GM12878 (cell line): ENCODE measurements at regions not wholly inside any gene's neighbourhood (a gene's known extent, or its start where the extent isn't known, plus 50 kb on each side); places are given as distances from the start of the nearest gene placed in this dataset.

Experiments used
- ATAC-seq: fragments of 200-7000 bp; cut with Tn5 transposase; 3 replicates; pipeline ENCODE4 v1.9.1; 2020; ENCODE audit warnings: mild to moderate bottlenecking, moderate library complexity
- BruUV-seq: library from RNA; stranded (reverse); fragments of 400-500 nt; replicated peaks from 2 replicates; lab custom pipeline; 2021; lab: Mats Ljungman, UMichigan
- CTCF ChIA-PET: fragments of 300-600 bp; sonication (Branson Sonifier 250); formaldehyde crosslinking; extraction: SDS; loops from one replicate; lab custom pipeline; 2021; ENCODE audit warnings: inconsistent platforms; lab: Yijun Ruan, JAX
- POLR2A ChIA-PET: fragments of 350-600 bp; formaldehyde crosslinking; extraction: SDS; loops from one replicate; lab custom pipeline; 2021; ENCODE audit warnings: inconsistent platforms; lab: Charles Lee
- RAD21 ChIA-PET: fragments of 300-600 bp; sonication (Branson Sonifier 250); formaldehyde crosslinking; loops from one replicate; lab custom pipeline; 2023; ENCODE audit warnings: antibody characterized with exemption; ENCODE audit not compliant: unreplicated experiment; lab: Charles Lee
- SMC1A ChIA-PET: fragments of 300-600 bp; sonication (Branson Sonifier 250); formaldehyde crosslinking; loops from one replicate; lab custom pipeline; 2023; ENCODE audit not compliant: unreplicated experiment, uncharacterized antibody; lab: Charles Lee
- DNase-seq: peaks from one replicate; pipeline ENCODE4 v3.0.0-alpha.2; 2011; ENCODE audit warnings: low read depth, low spot score
- FAIRE-seq: peaks from 3 replicates; lab custom pipeline; 2011; peaks lifted over from hg19 to GRCh38; lab: Jason Lieb, UNC
- H2AFZ ChIP-seq: 2 replicates; pipeline ENCODE4 v1.6.0; 2011; ENCODE audit warnings: low read depth, low read length, control low read depth; ENCODE audit not compliant: control insufficient read depth
- H3K27ac ChIP-seq: 2 replicates; pipeline ENCODE4 v1.5.1; 2011; ENCODE audit warnings: control low read depth; ENCODE audit not compliant: control insufficient read depth, insufficient read depth
- H3K27me3 ChIP-seq, 2 experiments: replicated peaks in 1 of 2; 2 replicates each; pipeline versions ENCODE4 v1.6.0 to v1.6.1; 2011; ENCODE audit warnings: low read length in 1 of 2; ENCODE audit not compliant: control insufficient read depth in 2 of 2, insufficient read depth in 2 of 2
- H3K36me3 ChIP-seq, 2 experiments: 2 replicates each; pipeline ENCODE4 v1.5.1; 2011; ENCODE audit warnings: low read length in 1 of 2; ENCODE audit not compliant: control insufficient read depth in 2 of 2, insufficient read depth in 2 of 2
- H3K4me1 ChIP-seq: 2 replicates; pipeline ENCODE4 v1.6.1; 2011; ENCODE audit warnings: mild to moderate bottlenecking, low read length, moderate library complexity, mixed read lengths; ENCODE audit not compliant: control insufficient read depth, insufficient read depth
- H3K4me2 ChIP-seq: 2 replicates; pipeline ENCODE4 v1.6.0; 2011; ENCODE audit warnings: control low read depth; ENCODE audit not compliant: control insufficient read depth, insufficient read depth
- H3K4me3 ChIP-seq: fragments of 200-600 bp; sonication (generic); 2 replicates; pipeline ENCODE4 v1.5.1; 2016
- H3K79me2 ChIP-seq: 2 replicates; pipeline ENCODE4 v1.6.0; 2011; ENCODE audit warnings: low read length; ENCODE audit not compliant: control insufficient read depth, insufficient read depth
- H3K9ac ChIP-seq: 2 replicates; pipeline ENCODE4 v1.8.0; 2011; ENCODE audit warnings: low read length, control low read depth, mixed read lengths; ENCODE audit not compliant: control insufficient read depth, insufficient read depth
- H3K9me3 ChIP-seq: replicated peaks from 3 replicates; pipeline ENCODE4 v1.5.1; 2011; ENCODE audit warnings: mild to moderate bottlenecking, low read length; ENCODE audit not compliant: control insufficient read depth, insufficient read depth
- H4K20me1 ChIP-seq: 2 replicates; pipeline ENCODE4 v1.6.0; 2011; ENCODE audit not compliant: control insufficient read depth, insufficient read depth
- POLR2A ChIP-seq: IDR thresholded peaks from 2 replicates; pipeline ENCODE4 v1.6.1; 2011; ENCODE audit warnings: low read depth, mild to moderate bottlenecking, low read length
- RAD21 ChIP-seq: IDR thresholded peaks from 2 replicates; pipeline ENCODE4 v1.6.1; 2011; ENCODE audit warnings: mild to moderate bottlenecking, low read depth, low read length, moderate library complexity; ENCODE audit not compliant: insufficient read depth
- SMC3 ChIP-seq: IDR thresholded peaks from 2 replicates; pipeline ENCODE4 v1.6.1; 2011; ENCODE audit warnings: low read length, improper control_type of control experiment, borderline replicate concordance
- WGBS: methylation state at CpG from one replicate; pipeline ENCODE4 v1.1.6; 2016; ENCODE audit warnings: low lambda C conversion rate; ENCODE audit not compliant: insufficient replicate concordance, insufficient coverage; ENCODE audit errors: missing lambda C conversion rate; 5-methylcytosine and 5-hydroxymethylcytosine counted together
- in situ Hi-C: fragments of 300-500 bp; cut with MboI; formaldehyde crosslinking; loops from 9 replicates; pipeline ENCODE4 v1.14.3; 2018; ENCODE audit warnings: mixed read lengths
- intact Hi-C: fragments of 100-400 bp; cut with micrococcal nuclease; formaldehyde crosslinking; loops from one replicate; pipeline ENCODE4 v1.14.2; 2022; ENCODE audit not compliant: unreplicated experiment
- TF ChIP-seq, protein P1 (sequence below): fragments of 150-350 bp; IDR thresholded peaks from 2 replicates; pipeline ENCODE4 v1.6.1; 2014; ENCODE audit warnings: mild to moderate bottlenecking, low read depth, low read length
- TF ChIP-seq, protein P2 (sequence below), 3 experiments: IDR thresholded peaks in 2 of 3; conservative IDR thresholded peaks in 1 of 3; 2 replicates each; pipeline ENCODE4 v1.5.1; 2011; ENCODE audit warnings: low read depth in 3 of 3, low read length in 3 of 3, mild to moderate bottlenecking in 3 of 3, control low read depth in 2 of 3, moderate library complexity in 2 of 3, inconsistent platforms in 1 of 3, mixed read lengths in 1 of 3; ENCODE audit not compliant: control insufficient read depth in 2 of 3, insufficient read depth in 1 of 3; ENCODE audit errors: extremely low read depth in 1 of 3

DNA sequence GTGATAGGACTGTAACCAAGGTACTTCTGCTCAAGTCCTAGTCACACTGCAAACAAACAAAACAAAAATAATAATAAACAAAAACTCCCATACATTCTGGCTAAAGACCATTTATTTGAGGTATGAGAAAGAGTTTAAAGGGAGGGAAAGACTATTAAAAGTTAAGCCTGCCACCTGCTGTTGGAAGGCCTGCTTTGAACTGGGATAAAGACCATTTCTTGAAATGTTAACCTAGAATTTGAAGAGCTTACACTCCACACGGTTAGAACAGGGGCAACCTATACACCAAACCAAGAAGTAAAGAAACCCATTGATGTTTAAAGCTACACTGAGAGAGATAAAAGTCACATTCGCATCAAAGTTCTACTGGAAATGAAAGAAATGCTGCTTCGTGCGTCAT, 548.7 kb upstream of the DIPK2B start:
- FAIRE-seq (no peak), ATAC-seq (0 out of 3 replicates have a peak, but pooled peaks have one; percentile 19), DNase-seq (no peak)
- H3K4me2 ChIP-seq: no peak overlapping the region
- no peaks in the 10 kb centered on the region for H3K79me2 ChIP-seq
- peak; percentile 36; the same call in 1 of the 2 replicates for TF ChIP-seq RAD21
- TF ChIP-seq SMC3: peak; percentile 49; the same call in 1 of the 2 replicates
- TF ChIP-seq, protein P1, sequence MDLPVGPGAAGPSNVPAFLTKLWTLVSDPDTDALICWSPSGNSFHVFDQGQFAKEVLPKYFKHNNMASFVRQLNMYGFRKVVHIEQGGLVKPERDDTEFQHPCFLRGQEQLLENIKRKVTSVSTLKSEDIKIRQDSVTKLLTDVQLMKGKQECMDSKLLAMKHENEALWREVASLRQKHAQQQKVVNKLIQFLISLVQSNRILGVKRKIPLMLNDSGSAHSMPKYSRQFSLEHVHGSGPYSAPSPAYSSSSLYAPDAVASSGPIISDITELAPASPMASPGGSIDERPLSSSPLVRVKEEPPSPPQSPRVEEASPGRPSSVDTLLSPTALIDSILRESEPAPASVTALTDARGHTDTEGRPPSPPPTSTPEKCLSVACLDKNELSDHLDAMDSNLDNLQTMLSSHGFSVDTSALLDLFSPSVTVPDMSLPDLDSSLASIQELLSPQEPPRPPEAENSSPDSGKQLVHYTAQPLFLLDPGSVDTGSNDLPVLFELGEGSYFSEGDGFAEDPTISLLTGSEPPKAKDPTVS: no peak
- TF ChIP-seq, protein P2, sequence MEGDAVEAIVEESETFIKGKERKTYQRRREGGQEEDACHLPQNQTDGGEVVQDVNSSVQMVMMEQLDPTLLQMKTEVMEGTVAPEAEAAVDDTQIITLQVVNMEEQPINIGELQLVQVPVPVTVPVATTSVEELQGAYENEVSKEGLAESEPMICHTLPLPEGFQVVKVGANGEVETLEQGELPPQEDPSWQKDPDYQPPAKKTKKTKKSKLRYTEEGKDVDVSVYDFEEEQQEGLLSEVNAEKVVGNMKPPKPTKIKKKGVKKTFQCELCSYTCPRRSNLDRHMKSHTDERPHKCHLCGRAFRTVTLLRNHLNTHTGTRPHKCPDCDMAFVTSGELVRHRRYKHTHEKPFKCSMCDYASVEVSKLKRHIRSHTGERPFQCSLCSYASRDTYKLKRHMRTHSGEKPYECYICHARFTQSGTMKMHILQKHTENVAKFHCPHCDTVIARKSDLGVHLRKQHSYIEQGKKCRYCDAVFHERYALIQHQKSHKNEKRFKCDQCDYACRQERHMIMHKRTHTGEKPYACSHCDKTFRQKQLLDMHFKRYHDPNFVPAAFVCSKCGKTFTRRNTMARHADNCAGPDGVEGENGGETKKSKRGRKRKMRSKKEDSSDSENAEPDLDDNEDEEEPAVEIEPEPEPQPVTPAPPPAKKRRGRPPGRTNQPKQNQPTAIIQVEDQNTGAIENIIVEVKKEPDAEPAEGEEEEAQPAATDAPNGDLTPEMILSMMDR (IDR thresholded peaks at IDR 0.05 in 2 of 3, conservative IDR thresholded peaks at IDR 0.05 in 1 of 3; ENCODE audit: control insufficient read depth in 2 of 3, extremely low read depth in 1 of 3, insufficient read depth in 1 of 3, low read depth in 3 of 3, low read length in 3 of 3): peak; percentile 21 to 47 (median 28); a peak in 4 of 6 replicates
- TF ChIP-seq POLR2A: no peak
- no peak overlapping the region for H3K9ac ChIP-seq
- WGBS: 63% methylated on average over 4 of the region's 4 CpGs
- in situ Hi-C loops (no loop called here), intact Hi-C loops (loop anchor here (1.0 kb wide), 1 partner anchor 234 kb away; no protein-coding TSS in a partner anchor)
- no TSS peak for BruUV-seq
- POLR2A ChIA-PET: no interaction called here
- no peak overlapping the region for H3K4me3 ChIP-seq
- H3K27me3 ChIP-seq: no peaks in the 10 kb centered on the region
- CTCF ChIA-PET: interaction anchor here (0.6 to 1.2 kb wide), 3 partner anchors 16 to 164 kb away, joined by 4 read pairs; no protein-coding TSS in a partner anchor
- H3K36me3 ChIP-seq: no peaks in the 10 kb centered on the region
- H3K4me1 ChIP-seq: no peaks in the 10 kb centered on the region
- no peaks in the 10 kb centered on the region for H4K20me1 ChIP-seq
- RAD21 ChIA-PET: interaction anchor here (2.1 kb wide), 1 partner anchor 17 kb away, joined by 5 read pairs; no protein-coding TSS in a partner anchor
- no peaks in the 10 kb centered on the region for H3K9me3 ChIP-seq
- SMC1A ChIA-PET: interaction anchor here (0.7 to 1.4 kb wide), 3 partner anchors 18 to 221 kb away, joined by 4 to 5 read pairs (median 4); no protein-coding TSS in a partner anchor
- no peak overlapping the region for H3K27ac ChIP-seq
- H2AFZ ChIP-seq: no peak overlapping the region
